GM12892 (cell line): ENCODE measurements at regions not wholly inside any gene's neighbourhood (a gene's known extent, or its start where the extent isn't known, plus 50 kb on each side); places are given as distances from the start of the nearest gene placed in this dataset.

Source experiments
- POLR2A ChIP-seq: IDR thresholded peaks from 2 replicates; pipeline ENCODE4 v1.6.1; 2011; ENCODE audit warnings: low read depth, low read length, control low read depth
- POLR2AphosphoS5 ChIP-seq: IDR thresholded peaks from 2 replicates; pipeline ENCODE4 v1.6.1; 2011; ENCODE audit warnings: low read depth, low read length, control low read depth
- TAF1 ChIP-seq: IDR thresholded peaks from 2 replicates; pipeline ENCODE4 v1.6.1; 2011; ENCODE audit warnings: low read depth, mild to moderate bottlenecking, control low read depth, low read length, borderline replicate concordance

- TF ChIP-seq POLR2AphosphoS5 (no peak), POLR2A (no peak), TAF1 (no peak)
Observed at GRCh38 chr20:53888951-53889350, 181.4 kb downstream of the BCAS1 start.
